Type B pancreatic cell (in vitro differentiated cells): ENCODE measurements at regions not wholly inside any gene's neighbourhood (a gene's known extent, or its start where the extent isn't known, plus 50 kb on each side); places are given as distances from the start of the nearest gene placed in this dataset.

Source experiments
- DNase-seq: peaks from one replicate; pipeline ENCODE4 v3.0.0; 2021; ENCODE audit warnings: mixed read lengths; ENCODE audit not compliant: unreplicated experiment; ENCODE audit errors: extremely low spot score
- H3K27ac Mint-ChIP-seq: 2 replicates; pipeline ENCODE4 v1.8.0; 2021; ENCODE audit warnings: mild to moderate bottlenecking, mixed read lengths
- H3K27me3 Mint-ChIP-seq: 2 replicates; pipeline ENCODE4 v1.8.0; 2021; ENCODE audit warnings: mixed read lengths
- H3K36me3 Mint-ChIP-seq: 2 replicates; pipeline ENCODE4 v1.8.0; 2021; ENCODE audit warnings: mixed read lengths
- H3K4me1 Mint-ChIP-seq: one replicate; pipeline ENCODE4 v1.8.0; 2021; ENCODE audit warnings: mixed read lengths; ENCODE audit not compliant: unreplicated experiment
- H3K4me3 Mint-ChIP-seq: 2 replicates; pipeline ENCODE4 v1.8.0; 2021; ENCODE audit warnings: mild to moderate bottlenecking, mixed read lengths
- H3K9me3 Mint-ChIP-seq: 2 replicates; pipeline ENCODE4 v1.8.0; 2021; ENCODE audit warnings: mixed read lengths
- CTCF ChIP-seq: fragments of 200-600 bp; sonication (generic); conservative IDR thresholded peaks from 2 replicates; pipeline ENCODE4 v1.5.0; 2021; ENCODE audit warnings: antibody characterized with exemption, mild to moderate bottlenecking

DNA sequence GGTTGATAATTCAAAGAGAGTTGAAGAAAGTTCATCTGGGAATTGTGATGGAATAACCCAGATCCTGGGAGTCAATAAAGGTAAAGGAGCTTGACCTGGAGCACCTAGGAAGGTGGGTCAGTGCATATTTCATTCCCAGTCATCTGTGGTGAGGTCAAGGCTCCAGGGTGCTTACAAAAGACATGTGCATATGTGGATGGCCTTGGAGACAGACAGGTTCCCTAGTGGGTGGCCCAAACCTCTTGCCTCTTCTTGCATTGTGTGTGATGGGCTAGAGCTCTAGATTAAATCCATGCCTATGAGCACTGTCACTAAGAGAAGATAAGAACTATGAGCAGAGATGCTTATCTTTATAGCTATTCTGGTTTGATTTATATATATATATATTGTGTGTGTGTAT lies 75.5 kb upstream of the CISTR start:
- H3K4me3 Mint-ChIP-seq = no peak overlapping the region
- TF ChIP-seq CTCF = no peak
- DNase-seq = no peak
- no peaks in the 10 kb centered on the region for H3K36me3 Mint-ChIP-seq
- no peaks in the 10 kb centered on the region for H3K9me3 Mint-ChIP-seq
- H3K27me3 Mint-ChIP-seq = peaks cover 62% of the 10 kb centered on the region
- no peak overlapping the region for H3K27ac Mint-ChIP-seq
- H3K4me1 Mint-ChIP-seq = no peaks in the 10 kb centered on the region

- DNase-seq = no peak
- no peak overlapping the region for H3K27ac Mint-ChIP-seq
- H3K36me3 Mint-ChIP-seq = no peaks in the 10 kb centered on the region
- H3K4me1 Mint-ChIP-seq = no peaks in the 10 kb centered on the region
- H3K27me3 Mint-ChIP-seq = peaks cover 65% of the 10 kb centered on the region
- TF ChIP-seq CTCF = no peak
- H3K9me3 Mint-ChIP-seq = no peaks in the 10 kb centered on the region
- H3K4me3 Mint-ChIP-seq = no peak overlapping the region
Observed at GRCh38 chr12:53828598-53828997, 76.8 kb upstream of the CISTR start.

DNA sequence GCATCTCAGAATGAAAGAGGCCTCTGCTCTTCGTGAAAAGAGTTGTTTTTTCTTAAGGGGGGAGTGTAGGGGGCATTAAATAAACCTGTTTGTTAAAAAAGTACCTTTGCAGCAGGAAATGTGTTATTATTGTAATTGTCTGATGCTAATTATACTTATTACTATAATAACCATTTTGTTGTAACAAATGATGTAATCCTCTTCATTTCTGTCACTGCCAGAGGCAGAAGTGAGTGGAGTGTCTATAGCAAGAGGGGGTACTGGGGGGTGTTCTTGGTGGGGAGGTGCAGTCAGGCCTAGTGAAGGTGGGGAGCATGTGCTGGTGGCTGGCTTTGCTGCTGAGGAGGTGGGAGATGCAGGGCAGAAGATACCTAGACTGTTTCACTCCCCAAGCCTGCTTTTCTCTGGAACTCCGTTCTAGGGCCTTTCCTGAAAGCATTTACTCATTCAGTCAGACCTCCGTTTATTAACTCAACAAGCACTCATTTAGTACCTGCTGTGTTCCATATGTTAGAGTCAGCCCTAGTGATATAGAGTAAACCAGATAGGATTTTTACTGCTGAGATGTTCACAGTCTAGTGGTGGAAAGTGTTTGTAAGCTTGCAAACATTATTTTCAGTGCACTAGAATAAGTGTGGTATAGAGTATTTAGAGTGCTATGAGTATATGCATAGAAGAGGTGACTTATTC lies 77.5 kb upstream of the CISTR start:
- Mint-ChIP-seq H3K9me3 (no peaks in the 10 kb centered on the region), H3K36me3 (no peaks in the 10 kb centered on the region), H3K27me3 (peaks cover 66% of the 10 kb centered on the region), H3K4me3 (no peak overlapping the region), H3K4me1 (no peaks in the 10 kb centered on the region), H3K27ac (no peak overlapping the region)
- no peak for DNase-seq
- TF ChIP-seq CTCF = no peak

GRCh38 chr12:53830631-53831030 lies 78.9 kb upstream of the CISTR start:
- no peak for TF ChIP-seq CTCF
- H3K4me1 Mint-ChIP-seq = no peaks in the 10 kb centered on the region
- H3K27ac Mint-ChIP-seq = no peak overlapping the region
- H3K36me3 Mint-ChIP-seq = no peaks in the 10 kb centered on the region
- H3K27me3 Mint-ChIP-seq = peaks cover 66% of the 10 kb centered on the region
- no peak overlapping the region for H3K4me3 Mint-ChIP-seq
- no peaks in the 10 kb centered on the region for H3K9me3 Mint-ChIP-seq
- DNase-seq = no peak

- no peak for DNase-seq
- Mint-ChIP-seq H3K4me1 (no peaks in the 10 kb centered on the region), H3K36me3 (no peaks in the 10 kb centered on the region), H3K27ac (no peak overlapping the region), H3K27me3 (peaks cover 92% of the 10 kb centered on the region), H3K9me3 (no peaks in the 10 kb centered on the region), H3K4me3 (no peak overlapping the region)
- no peak for TF ChIP-seq CTCF
Observed at GRCh38 chr12:53836119-53836655, 84.4 kb upstream of the CISTR start.
